ENCODE measurements at regions not wholly inside any gene's neighbourhood (a gene's known extent, or its start where the extent isn't known, plus 50 kb on each side); places are given as distances from the start of the nearest gene placed in this dataset.

DNA sequence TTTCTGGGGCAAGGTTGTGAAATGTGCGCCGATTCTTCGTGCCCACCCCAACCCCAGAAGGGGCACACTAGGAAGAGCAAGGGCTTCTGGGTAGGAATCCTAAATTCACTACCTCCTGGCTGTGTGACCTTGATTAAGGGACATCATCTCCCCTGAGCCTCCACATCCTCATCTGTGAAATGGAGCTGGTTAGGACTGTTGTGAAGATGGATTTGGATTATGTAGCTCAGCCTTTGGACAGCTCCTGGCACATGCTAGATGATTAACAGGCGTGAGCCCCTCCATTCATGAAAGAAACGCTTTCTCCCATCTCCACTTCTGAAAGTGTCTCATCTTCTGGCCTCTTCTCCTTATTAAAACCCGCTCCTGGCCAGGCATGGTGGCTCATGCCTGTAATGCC lies 65.3 kb upstream of the TMEM97 start:
- ATAC-seq (no peak), DNase-seq (no peak)
- no peak overlapping the region for H3K4me2 ChIP-seq (ENCODE audit: low read length)
- TF ChIP-seq, protein P1, sequence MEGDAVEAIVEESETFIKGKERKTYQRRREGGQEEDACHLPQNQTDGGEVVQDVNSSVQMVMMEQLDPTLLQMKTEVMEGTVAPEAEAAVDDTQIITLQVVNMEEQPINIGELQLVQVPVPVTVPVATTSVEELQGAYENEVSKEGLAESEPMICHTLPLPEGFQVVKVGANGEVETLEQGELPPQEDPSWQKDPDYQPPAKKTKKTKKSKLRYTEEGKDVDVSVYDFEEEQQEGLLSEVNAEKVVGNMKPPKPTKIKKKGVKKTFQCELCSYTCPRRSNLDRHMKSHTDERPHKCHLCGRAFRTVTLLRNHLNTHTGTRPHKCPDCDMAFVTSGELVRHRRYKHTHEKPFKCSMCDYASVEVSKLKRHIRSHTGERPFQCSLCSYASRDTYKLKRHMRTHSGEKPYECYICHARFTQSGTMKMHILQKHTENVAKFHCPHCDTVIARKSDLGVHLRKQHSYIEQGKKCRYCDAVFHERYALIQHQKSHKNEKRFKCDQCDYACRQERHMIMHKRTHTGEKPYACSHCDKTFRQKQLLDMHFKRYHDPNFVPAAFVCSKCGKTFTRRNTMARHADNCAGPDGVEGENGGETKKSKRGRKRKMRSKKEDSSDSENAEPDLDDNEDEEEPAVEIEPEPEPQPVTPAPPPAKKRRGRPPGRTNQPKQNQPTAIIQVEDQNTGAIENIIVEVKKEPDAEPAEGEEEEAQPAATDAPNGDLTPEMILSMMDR (conservative IDR thresholded peaks at IDR 0.05; ENCODE audit: low read depth, low read length): no peak
- H2AFZ ChIP-seq (ENCODE audit: low read length): no peak overlapping the region
- no TSS peak for BruUV-seq (replicated peaks)
- H3K36me3 ChIP-seq (ENCODE audit: low read depth, low read length): no peaks in the 10 kb centered on the region
- no peaks in the 10 kb centered on the region for H3F3A ChIP-seq (ENCODE audit: low read length, unreplicated experiment)
- H3K27me3 ChIP-seq (ENCODE audit: low read length): no peaks in the 10 kb centered on the region
- POLR2A ChIA-PET (ENCODE audit: unreplicated experiment): no interaction called here
- no peaks in the 10 kb centered on the region for H3K9me3 ChIP-seq (ENCODE audit: low read length)
- H3K4me3 ChIP-seq (ENCODE audit: low read length): no peak overlapping the region
- H4K20me1 ChIP-seq (ENCODE audit: low read length): no peaks in the 10 kb centered on the region
- no peaks in the 10 kb centered on the region for H3K79me2 ChIP-seq (ENCODE audit: low read length)
- H3K27ac ChIP-seq (ENCODE audit: low read length): no peak overlapping the region
- intact Hi-C loops (cut with micrococcal nuclease): loop anchor here (5.0 to 10.0 kb wide), 3 partner anchors 61 to 446 kb away; partner anchors contain the start of genes LYRM9 and TMEM97
- H3K9me2 ChIP-seq (replicated peaks; ENCODE audit: low read length): no peaks in the 10 kb centered on the region
- peaks cover 12% of the 10 kb centered on the region for H3K4me1 ChIP-seq (ENCODE audit: insufficient read depth, low read length)
- no peak overlapping the region for H3K9ac ChIP-seq (ENCODE audit: low read length)
- CTCF ChIA-PET: no interaction called here

- H3K27ac ChIP-seq (ENCODE audit: low read length): no peak overlapping the region
- H3K4me2 ChIP-seq (ENCODE audit: low read length): no peak overlapping the region
- no peaks in the 10 kb centered on the region for H3F3A ChIP-seq (ENCODE audit: low read length, unreplicated experiment)
- no peak overlapping the region for H3K4me3 ChIP-seq (ENCODE audit: low read length)
- no peaks in the 10 kb centered on the region for H3K36me3 ChIP-seq (ENCODE audit: low read depth, low read length)
- H4K20me1 ChIP-seq (ENCODE audit: low read length): no peaks in the 10 kb centered on the region
- H3K9me2 ChIP-seq (replicated peaks; ENCODE audit: low read length): no peaks in the 10 kb centered on the region
- TF ChIP-seq EZH2 (IDR thresholded peaks at IDR 0.05; ENCODE audit: low read length, unreplicated experiment) (no peak), EZH2phosphoT487 (IDR thresholded peaks at IDR 0.05; ENCODE audit: borderline replicate concordance, low read length) (no peak)
- TF ChIP-seq, protein P1 (conservative IDR thresholded peaks at IDR 0.05; ENCODE audit: low read depth, low read length): no peak
- H3K27me3 ChIP-seq (ENCODE audit: low read length): no peaks in the 10 kb centered on the region
- no peaks in the 10 kb centered on the region for H3K79me2 ChIP-seq (ENCODE audit: low read length)
- H3K9ac ChIP-seq (ENCODE audit: low read length): no peak overlapping the region
- no peak for DNase-seq
- ChIA-PET POLR2A (ENCODE audit: unreplicated experiment) (no interaction called here), CTCF (no interaction called here)
- H2AFZ ChIP-seq (ENCODE audit: low read length): no peak overlapping the region
- H3K9me3 ChIP-seq (ENCODE audit: low read length): no peaks in the 10 kb centered on the region
- intact Hi-C loops (cut with micrococcal nuclease): loop anchor here (10.0 kb wide), 2 partner anchors 59 to 361 kb away; partner anchors contain the start of genes LYRM9 and TMEM97
- ATAC-seq: no peak
- H3K4me1 ChIP-seq (ENCODE audit: insufficient read depth, low read length): peaks cover 12% of the 10 kb centered on the region
- no TSS peak for BruUV-seq (replicated peaks)
These were observed 63.4 kb upstream of the TMEM97 start for GRCh38 chr17:28255616-28256015.

DNA sequence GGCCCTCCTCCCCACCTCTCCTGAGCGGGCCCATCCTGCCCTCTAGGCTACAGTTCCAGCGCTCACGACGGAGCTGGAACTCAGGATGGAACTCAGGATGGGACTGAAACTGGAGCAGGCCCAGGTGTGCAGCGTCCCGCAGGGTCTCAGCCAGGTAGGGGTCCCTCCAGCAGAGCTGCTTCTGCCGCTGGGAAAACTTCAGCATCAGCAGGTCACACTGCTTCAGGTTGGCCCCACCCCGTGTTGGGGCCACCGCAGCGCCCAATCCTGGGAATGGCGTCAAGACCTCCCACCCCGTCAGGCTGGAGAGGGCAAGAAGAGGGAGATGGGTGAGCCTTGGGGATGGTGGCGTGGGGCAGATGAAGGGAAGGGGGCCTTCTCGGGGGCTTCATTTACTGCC lies 62.6 kb upstream of the TMEM97 start:
- DNase-seq (no peak), ATAC-seq (no peak)
- H3K27me3 ChIP-seq (ENCODE audit: low read length): no peaks in the 10 kb centered on the region
- H3K9me3 ChIP-seq (ENCODE audit: low read length): no peaks in the 10 kb centered on the region
- no peak overlapping the region for H3K27ac ChIP-seq (ENCODE audit: low read length)
- H3K4me3 ChIP-seq (ENCODE audit: low read length): no peak overlapping the region
- TF ChIP-seq, protein P1 (conservative IDR thresholded peaks at IDR 0.05; ENCODE audit: low read depth, low read length): no peak
- TF ChIP-seq EZH2 (IDR thresholded peaks at IDR 0.05; ENCODE audit: low read length, unreplicated experiment) (no peak), EZH2phosphoT487 (IDR thresholded peaks at IDR 0.05; ENCODE audit: borderline replicate concordance, low read length) (no peak)
- POLR2A ChIA-PET (ENCODE audit: unreplicated experiment): no interaction called here
- CTCF ChIA-PET: no interaction called here
- intact Hi-C loops (cut with micrococcal nuclease): loop anchor here (10.0 kb wide), 2 partner anchors 58 to 362 kb away; partner anchors contain the start of genes LYRM9 and TMEM97
- no peak overlapping the region for H3K9ac ChIP-seq (ENCODE audit: low read length)
- no peaks in the 10 kb centered on the region for H3K79me2 ChIP-seq (ENCODE audit: low read length)
- H3K4me1 ChIP-seq (ENCODE audit: insufficient read depth, low read length): peaks cover 12% of the 10 kb centered on the region
- no TSS peak for BruUV-seq (replicated peaks)
- no peaks in the 10 kb centered on the region for H3K36me3 ChIP-seq (ENCODE audit: low read depth, low read length)
- no peaks in the 10 kb centered on the region for H4K20me1 ChIP-seq (ENCODE audit: low read length)
- H3F3A ChIP-seq (ENCODE audit: low read length, unreplicated experiment): no peaks in the 10 kb centered on the region
- H3K4me2 ChIP-seq (ENCODE audit: low read length): no peak overlapping the region
- H2AFZ ChIP-seq (ENCODE audit: low read length): no peak overlapping the region
- no peaks in the 10 kb centered on the region for H3K9me2 ChIP-seq (replicated peaks; ENCODE audit: low read length)
